D341Med (cell line): ENCODE measurements at regions not wholly inside any gene's neighbourhood (a gene's known extent, or its start where the extent isn't known, plus 50 kb on each side); places are given as distances from the start of the nearest gene placed in this dataset.

ENCODE experiments used
- DNase-seq: peaks from one replicate; pipeline ENCODE4 v3.0.0; 2012; ENCODE audit warnings: low spot score

DNA sequence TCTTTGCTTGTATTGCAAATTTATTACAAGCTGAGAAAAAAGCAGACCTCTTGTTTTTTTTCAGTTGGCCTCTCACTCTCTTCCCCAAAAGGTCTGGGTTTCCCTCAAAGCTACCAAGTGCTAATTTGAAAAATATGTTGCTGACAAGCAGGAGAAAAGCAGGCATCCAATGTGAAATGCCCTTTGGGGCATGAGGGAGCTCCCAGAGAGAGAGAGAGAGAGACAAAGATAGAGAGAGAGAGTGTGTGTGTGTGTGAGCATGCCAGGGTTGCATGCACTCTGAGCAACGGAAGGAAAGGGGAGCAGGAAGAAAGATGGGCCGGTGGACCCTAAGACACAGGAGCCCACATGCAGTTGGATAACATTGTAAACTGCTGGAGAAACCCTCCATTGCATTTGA, 358.4 kb downstream of the TMEM38B start:
- no peak for DNase-seq

DNA sequence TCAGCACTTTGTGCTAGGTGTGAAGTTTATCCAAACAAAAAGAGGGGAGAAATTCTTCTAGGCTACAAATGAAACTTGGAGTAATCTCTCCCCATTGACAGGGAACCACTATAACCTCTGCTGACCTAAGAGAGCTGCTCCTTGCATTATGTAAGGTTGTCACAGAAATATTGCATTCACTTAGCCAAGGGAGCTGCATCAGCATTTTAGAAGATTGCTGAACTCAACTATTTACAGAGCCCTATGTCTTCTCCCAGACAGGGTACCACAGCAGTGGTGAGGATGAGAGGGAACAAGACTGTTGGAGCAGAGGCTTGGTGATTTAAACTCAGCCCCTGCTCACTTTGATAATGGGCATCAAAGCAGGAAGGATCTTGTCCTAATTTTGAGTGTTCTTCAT, 362.0 kb downstream of the TMEM38B start:
- DNase-seq = no peak

DNA sequence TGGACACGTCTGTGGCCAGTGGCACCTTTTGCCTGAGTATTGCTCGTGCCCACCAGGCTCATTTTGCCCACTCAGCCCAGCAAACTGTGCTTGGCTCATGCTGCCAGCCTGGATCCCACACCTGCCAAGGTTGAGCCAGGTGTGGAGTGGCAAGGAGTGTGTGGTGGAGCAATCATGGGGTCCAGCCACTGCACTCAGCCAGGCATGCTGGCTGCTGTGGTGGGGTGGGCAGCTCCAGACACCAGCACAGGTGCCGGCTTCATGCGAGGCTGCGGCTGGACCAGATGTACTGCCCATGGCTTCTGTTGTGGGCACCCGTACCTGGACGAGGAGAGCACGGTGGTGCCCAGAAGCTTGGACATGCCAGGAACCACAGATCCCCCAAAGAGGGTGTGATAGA, 364.1 kb downstream of the TMEM38B start:
- DNase-seq = no peak

DNA sequence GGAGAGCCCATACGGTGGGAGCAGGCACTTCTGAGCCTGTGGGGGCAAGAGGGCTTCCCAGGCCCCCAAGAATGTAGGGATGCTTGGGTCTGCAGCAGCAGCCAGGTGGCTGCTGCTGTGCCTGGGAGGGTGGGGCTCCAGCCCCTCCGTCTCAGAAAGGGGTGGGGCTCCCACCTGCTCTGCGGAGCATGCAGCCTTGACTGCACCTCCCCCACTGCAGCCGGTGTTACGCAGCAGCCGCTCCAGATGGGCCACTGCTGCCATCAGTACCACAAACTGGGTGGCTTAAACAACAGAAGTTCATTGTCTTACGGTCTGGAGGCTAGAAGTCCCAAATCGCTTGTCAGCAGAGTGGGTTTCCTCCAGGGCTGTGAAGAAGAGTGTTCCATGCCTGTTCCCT, 365.5 kb downstream of the TMEM38B start:
- no peak for DNase-seq

DNA sequence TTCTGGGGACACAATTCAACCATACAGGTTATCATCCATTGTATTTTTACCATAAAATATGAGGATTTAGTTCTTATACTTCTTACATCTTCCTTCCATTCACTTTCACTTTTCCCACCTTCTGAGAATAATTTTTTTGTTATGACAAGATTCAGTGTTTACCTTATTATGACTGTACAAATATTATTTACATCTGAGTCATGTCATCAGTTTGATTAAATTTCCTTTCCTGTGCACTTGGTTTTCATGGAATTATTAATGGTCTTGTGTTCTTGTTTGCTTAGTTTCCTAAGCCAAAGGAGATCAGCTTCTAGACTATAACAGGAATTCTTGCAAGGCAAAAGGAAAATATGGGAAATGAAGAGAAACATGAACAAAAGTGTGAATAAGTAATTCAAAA, 366.5 kb downstream of the TMEM38B start:
- no peak for DNase-seq

DNA sequence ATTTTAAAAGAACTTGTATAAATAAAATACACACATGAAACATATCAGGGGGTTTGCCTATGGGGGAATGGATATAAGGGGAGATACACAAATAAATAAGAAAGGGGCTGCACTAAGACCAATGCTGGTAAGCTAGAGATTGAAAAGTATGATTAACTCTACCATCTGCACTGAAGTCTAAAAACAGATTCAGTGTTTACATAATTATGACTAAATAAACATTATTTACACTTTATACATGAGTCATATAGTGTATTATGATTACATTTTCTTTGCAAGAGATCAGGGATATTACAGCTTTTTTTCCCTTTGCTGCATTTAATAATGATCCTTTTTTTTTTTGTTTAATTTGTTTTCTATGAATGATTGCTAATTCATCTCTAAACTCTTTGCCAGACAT, 367.9 kb downstream of the TMEM38B start:
- DNase-seq = no peak

DNA sequence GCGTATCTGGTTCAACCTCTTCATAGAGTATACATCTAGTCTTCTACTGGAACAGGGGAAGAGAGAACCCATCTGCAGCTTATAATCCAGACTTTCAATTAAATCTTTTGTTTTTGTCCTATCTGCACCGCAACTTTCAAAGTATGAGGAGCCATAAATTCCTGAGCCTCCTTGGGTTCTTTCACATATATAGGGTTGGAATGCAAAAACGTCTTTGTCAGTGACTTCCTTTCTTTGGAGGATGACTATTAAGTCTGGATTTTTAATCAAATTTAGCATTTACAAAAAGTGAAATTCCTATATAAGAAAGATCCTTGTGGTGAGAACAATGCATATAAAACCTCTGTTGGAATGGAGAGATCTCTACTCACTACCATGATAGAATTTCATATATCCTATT, 370.8 kb downstream of the TMEM38B start:
- DNase-seq = no peak

DNA sequence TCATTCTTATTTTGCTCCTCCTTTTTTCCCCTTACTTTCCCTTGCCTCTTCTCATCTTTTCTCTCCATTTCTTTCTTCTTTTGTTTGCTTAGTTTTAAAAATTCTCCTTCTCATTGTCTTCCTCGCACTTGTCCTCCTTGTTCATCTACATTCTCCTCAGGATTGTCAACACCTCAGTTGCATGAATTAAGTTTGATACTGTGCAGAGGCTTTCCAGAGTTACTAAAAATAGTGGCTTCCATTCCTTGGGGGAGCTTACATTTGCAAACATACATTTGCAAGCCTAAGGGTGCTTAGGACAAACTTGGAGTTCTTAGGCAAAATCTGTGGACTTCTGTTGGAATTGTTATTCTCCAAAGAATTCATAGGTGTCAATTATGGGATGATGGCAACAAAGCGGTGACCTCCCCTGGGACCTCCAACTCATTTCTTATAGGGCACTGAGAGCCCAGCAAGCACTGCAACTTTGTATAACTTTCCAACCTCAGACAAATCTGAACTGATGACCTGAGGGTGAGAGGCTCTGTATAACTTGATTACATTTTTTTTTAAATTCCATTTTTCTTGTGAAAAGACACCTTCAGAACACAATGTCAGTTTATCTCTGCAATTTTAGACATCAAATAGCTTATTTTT, 371.4 kb downstream of the TMEM38B start:
- DNase-seq = no peak

DNA sequence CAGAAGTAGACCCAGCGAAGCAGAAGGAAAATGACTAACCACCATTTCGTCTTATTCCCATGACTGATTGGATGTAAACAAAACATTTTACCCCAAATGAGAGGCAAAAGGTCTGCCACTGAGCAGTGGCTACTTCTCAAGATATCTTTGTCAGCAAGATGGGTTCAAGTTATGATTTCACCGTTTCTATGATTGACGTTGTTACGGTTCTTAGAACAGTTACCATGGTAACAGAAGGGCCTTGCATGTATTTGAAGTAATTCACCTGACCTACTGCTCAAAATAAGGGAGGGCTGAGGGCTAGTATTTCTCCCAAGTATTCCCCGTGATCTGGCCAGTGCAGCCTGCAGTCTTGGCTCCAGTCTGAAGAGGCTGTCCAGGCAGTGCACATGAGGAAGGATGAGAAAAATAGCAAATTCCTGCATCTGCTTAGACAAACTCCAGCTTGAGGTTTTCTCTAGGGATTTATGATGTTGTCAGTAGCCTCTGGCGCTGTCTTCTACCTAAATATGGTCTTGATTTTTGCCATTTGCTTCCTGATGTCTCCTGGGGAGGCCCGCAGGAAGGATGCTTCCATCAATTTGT, 372.7 kb downstream of the TMEM38B start:
- DNase-seq = no peak

DNA sequence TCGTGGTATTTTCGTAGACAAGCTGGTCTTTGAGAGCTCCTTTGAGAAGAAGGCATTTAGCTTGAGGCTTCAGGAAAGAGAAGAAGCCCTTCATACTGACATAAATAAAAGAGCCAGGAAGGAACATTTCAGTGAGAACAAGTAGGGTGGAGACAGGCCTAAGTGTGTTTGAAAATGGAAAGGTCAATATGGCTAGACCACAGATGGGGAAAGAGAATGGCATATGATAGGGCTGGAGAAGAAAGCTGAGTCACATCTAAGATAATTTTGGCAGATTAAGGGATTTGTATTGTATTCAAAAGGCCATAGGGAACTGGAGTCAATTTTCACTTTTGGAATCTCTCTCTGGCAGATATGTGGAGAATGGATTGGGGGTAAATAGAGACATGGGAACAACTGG, 374.9 kb downstream of the TMEM38B start:
- no peak for DNase-seq

DNA sequence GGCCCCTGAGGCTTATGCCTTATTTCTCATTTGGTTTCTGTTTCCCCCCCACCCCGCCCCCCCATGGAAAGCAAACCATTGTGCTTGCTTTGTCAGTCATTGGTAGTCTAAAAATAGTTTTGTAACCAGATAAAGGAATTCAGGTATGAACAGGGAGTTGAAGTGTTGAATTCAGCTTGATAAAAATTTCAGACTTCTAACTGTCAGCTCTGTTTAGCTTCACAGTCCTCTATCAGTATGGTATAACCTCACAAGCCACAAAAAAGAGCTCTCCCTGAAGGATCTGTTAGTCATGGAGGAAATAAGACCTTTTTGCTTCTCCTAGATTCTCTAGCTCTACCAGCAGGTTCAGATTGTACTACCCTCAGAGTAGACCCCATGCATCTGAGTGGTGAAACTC, 378.1 kb downstream of the TMEM38B start:
- DNase-seq = no peak

DNA sequence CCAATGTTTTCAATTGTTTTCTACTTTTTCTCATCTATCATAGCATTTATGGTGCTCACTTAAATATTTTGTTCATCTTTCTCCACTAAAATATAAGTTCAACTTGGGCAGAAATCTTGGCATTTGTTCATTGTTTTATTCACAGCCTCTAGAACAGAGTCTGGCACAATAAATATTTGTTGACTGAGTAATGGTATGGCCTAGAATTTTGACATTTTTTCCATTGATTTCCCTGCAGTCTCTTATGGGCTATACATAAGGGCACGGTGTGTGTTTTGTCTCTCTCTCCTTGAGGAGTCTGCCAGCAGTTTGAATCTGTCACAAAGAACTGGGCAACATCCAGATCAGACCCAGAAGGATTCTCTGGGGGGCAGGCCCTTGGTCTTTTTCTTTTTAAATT, 379.7 kb downstream of the TMEM38B start:
- no peak for DNase-seq

DNA sequence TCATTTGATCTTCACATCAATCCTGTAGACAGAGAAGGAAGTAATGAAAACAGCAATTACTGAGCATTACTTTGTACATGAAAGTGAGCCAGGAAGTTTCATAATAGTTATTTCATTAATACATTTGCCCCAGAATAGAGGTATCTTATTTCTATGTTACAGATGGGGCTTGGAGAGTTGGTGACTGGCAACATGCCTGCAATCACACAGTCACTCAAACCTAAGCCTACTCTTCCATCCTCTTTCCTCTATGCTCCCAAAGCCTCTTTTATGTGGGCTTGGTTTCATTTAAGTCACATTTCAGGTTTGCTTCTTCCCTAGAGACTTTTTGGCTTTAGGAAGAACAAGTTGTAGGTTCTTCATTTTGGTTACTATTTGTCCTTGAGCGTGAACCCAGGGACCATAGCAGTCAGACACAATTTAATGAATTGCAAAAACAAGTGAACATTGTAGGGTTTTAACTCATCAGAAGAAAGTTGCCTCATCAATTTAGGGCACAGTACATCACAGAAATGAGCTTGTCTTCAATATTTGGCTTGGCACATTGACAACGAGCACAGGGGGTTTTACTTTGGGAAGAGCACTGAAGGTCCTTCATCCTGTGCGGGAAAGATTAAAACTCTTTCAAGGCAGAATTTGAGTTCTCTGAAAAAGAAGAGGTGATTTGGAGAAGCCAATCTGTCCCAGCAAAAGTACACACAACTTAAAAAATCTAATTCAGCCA, 381.1 kb downstream of the TMEM38B start:
- no peak for DNase-seq

DNA sequence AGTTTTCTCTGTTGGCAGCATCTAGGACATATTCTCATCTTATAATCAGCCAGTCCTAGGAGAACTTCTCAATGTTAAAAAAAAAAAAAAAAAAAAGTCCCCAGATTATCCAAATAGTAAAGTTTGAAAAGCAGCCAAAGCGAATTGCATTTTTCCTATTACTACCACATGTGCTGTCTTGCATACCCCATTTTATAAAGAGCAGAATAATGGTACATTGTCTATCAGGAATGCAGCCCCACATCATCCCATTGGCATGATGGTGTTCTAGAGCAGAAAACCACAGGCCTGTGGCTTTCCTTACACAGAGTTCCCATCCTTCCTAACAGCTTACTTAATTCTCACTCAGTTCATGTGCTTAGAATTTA, 381.6 kb downstream of the TMEM38B start:
- no peak for DNase-seq

DNA sequence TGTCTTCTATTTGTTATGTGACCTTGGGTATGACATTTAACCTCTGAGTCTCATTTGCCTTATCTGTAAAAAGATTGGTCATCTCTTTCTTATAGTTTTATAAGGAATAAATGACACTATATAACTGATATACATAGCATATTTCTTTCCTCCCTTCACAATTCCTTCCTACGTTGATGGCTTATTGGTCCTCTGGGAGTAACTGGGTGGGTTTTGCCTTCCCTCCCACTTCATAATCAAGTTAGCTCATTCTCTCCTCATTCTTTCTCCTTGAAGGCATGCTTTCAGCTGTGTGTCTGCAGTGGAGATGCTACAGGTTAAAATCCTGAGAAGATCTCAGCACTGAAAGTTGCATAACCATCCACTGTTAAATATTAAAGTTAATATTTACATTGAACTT, 382.4 kb downstream of the TMEM38B start:
- no peak for DNase-seq

DNA sequence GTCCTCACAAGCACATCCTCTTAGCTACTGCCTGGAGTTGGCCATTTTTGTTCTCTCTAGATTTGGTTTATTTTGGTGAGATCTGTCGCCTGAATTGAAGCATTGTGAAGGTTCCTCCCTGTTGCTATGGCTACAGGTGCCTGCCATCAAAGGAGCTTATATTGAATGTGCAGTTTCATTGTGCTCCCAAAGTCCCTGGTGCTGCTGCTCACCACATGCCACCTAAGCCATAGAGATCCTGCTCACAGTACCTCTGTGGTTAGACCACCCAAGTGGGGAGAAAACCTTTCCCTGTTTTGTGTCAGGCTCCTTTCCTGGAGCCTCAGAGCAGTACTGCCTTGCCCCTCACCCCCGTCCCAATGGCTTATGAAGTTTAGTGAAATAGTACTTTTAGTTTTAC, 383.4 kb downstream of the TMEM38B start:
- no peak for DNase-seq

DNA sequence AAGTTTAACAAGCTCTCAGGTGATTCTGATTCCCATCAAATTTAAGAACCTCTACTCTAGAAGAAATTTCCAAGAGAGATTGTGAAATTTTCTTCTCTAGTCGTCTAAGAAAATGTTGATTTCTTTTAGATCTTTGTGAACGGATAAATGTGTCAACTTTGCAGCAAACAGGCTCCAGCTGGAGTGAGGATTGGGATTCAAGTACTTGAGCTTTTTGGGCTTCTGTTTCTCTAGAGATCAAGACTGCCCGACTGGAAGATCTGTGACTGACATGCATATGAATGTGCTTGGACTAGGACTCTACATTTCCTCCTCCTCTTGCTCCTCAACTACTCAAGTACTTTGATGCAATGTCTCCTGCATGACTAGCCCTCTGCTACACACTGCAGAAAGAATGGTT, 388.3 kb downstream of the TMEM38B start:
- no peak for DNase-seq

DNA sequence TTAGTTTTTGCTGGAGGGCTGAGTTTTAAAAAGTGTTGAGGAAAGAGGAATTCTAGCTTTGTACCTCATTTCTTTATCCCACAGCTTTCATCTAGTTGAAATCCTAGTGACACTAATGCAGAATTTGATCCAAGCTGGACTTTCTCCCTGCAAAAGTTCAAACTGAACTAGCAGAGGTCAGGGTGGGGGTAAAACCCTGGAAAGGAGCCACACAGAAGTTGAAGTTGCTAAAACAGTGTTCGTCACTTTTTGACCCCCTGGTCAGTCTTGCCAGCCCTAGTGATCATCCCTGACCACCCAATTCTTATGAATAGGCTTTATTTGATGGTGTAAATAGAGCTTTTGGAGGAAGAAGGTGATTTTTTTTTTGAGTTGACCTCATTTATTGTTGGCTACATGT, 390.4 kb downstream of the TMEM38B start:
- no peak for DNase-seq

DNA sequence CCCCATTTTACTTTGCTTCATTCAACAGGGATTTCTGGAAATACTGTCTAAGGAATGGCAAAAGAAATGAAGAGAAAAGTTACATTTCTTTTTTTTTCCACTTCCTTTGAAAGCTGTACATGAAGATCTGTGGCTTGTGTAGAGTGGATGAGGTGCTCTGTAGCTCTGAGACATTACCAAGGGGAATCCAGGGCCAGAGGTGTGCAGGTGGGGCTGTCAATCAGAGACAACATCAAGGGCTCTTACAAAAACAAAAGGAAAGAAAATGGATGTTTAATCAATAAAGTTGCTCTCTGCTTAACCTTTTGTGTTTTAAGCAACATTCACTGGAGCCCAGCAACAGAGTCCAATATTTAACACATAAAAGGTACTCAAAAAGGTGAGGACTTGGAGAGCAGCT, 391.1 kb downstream of the TMEM38B start:
- DNase-seq = no peak

DNA sequence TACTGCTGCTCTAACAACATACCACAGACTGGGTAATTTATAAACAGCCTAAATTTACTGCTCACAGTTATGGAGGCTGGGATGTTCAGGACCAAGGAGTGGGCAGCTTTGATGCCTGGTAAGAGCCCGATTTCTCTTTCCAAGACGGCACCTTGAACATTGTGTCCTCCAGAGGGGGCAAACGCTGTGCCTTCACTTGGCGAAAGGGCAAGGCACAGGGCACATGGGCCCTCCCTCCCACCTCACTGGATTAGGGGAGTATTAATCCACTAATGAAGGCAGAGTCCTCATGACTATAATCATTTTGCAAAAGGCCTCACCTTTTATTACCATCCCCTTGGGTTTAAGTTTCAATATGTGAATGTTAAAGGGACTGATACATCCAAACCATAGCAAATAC, 397.7 kb downstream of the TMEM38B start:
- DNase-seq = peak; percentile 55

DNA sequence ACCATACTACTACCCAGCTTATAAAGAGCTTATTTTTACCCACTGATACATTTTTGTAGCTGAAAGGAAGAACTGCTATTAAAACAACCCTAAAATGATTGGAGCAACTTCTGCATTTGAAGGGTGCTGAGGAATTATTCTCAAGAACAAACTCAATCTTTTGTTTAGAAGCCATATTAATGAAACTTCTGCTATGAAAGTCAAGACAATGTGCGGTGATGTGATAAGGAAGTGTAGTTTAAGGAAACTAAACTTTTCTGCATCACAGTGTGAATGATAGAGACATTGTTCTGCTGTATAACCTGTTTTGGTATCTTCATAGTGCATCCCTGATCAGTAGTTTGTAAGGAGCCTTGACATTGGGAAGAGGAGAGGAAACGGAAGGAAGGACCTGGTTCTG, 408.5 kb downstream of the TMEM38B start:
- no peak for DNase-seq

DNA sequence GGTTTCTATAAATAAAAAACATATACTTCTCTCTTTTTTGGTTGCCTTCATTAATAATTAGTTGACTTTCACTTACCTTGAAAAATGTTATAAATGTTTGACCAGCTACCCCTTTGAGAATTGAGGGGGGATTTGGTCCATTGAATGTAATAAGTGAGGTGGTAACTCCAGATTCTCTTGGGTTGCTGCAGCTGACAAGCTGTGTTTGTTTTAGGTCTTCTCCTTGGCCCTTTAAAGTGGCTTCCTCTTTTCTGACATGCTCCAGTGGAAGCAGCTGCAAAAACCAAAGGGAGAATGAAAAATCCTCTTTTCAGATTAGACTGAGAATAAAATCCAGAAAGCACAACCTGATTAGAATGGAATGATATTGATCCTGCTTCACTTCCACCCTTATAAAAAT, 410.5 kb downstream of the TMEM38B start:
- no peak for DNase-seq

DNA sequence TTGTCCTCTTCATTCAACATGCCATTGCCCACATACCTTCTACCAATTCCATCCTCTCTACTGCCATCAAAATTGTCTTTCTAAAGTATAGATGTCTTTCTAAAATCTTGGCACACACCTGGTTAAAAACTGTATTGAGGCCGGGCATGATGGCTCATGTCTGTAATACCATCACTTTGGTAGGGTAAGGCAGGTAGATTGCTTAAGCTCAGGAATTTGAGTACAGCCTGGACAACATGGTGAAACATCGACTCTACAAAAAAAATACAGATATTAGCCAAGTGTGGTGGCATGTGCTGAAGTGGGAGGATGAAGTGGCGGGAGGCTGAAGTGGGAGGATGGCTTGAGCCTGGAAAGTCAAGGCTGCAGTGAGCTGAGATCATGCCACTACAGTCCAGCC, 412.1 kb downstream of the TMEM38B start:
- DNase-seq = no peak

DNA sequence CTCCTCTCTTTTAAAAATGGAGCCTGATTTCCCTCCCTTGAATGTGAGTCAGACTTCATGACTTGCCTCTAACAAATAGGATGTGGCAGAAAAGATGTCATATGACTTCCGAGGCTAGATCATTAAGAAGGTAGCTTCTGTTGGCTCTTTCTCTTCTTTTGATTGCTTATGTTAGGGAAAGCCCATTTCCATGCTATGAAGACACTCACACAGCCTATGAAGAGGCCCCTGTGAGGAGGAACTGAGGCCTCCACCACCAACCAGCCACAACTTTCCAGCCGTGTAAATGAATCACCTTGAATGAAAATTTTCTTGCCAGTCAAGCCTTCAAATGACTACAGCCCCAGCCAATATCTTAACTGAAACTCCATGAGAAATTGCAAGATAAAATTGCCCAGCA, 413.4 kb downstream of the TMEM38B start:
- no peak for DNase-seq
